HG03066 (cell line): ENCODE measurements at regions not wholly inside any gene's neighbourhood (a gene's known extent, or its start where the extent isn't known, plus 50 kb on each side); places are given as distances from the start of the nearest gene placed in this dataset.
A peak's percentile ranks its signal among the peaks of the same experiment; 100 is the strongest.
"Not testable (repeated sequence)": the region's sequence is repeated elsewhere in the genome, so short reads cannot be mapped to it uniquely, and the experiment has no call there.

ENCODE experiments used
- ATAC-seq: cut with Tn5 transposase; IDR thresholded peaks from one replicate; pipeline ENCODE4 v1.9.1; 2021; ENCODE audit warnings: low read depth; ENCODE audit not compliant: unreplicated experiment

DNA sequence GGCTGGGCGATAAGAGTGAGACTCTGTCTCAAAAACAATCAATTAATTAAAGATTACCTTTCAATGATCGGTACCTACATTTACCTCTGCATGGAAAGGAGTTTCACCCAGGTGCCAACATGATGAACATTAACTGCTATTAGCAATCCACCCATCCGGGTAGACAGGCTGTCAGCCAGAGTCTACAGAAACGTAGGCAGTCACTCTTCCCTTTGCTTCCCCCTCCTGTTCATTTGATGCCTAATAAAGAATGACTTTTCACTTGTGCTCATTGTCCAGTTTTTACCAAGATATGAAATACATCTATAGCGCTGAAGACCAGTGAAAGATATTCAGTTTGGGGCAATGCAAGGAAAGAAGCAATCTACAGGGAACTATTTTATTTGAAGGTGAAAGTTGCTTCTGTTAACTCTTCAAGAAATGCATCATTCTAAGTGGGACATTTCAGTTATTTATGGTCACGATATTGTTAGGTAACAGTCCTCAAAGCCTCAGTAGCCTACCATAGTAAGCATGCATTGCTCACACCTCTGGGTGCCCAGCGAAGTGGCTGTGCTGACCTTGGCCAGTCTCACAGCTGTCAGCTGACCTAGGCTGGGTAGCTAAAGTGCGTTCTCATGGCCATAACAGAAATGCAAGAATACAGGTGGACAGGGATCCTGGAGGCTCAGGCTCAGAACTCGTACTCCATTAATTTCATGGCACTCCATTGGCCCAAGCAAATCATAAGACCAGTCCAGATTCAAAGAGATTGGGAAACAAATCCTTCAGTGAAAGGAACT is 87.2 kb upstream of the DMRT1 start:
- ATAC-seq = no peak

DNA sequence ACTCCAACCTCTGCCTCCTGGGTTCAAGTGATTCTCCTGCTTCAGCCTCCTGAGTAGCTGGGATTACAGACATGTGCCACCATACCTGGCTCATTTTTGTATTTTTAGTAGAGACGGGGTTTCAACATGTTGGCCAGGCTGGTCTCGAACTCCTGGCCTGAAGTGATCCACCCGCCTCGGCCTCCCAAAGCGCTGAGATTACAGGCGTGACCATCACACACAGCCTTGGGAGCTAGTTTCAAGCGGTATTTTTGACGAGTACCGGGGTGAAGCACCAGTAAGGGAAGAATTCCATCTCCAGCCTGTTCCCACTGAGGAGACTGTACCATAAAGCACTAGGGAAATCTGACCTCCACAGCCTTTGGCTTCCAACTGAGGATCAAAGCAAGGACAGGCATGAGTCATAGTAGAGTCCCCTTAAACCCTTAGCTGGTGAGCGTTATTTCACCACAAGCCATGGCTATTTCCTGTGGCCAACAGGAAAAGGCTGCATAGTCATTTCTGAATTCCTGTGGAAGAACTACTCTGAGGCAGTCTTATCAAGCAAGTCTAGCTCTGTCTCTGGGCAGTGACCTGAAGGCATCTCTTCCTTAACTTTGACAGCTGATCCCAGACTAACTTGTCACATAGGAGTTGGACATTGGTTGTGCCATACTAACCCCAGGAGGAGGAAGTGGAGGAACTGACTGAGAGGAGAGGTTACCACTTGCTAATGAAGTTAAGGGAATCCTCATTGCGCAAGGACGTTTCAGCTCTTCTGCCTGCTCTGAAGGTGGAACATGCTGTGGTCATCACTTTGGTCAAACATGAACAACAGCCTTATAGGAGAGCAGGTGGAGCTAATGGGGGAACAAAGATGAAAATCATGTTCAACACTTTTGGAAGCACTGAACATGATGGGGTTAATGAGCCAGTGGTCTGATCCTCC is 85.8 kb upstream of the DMRT1 start:
- no peak for ATAC-seq

DNA sequence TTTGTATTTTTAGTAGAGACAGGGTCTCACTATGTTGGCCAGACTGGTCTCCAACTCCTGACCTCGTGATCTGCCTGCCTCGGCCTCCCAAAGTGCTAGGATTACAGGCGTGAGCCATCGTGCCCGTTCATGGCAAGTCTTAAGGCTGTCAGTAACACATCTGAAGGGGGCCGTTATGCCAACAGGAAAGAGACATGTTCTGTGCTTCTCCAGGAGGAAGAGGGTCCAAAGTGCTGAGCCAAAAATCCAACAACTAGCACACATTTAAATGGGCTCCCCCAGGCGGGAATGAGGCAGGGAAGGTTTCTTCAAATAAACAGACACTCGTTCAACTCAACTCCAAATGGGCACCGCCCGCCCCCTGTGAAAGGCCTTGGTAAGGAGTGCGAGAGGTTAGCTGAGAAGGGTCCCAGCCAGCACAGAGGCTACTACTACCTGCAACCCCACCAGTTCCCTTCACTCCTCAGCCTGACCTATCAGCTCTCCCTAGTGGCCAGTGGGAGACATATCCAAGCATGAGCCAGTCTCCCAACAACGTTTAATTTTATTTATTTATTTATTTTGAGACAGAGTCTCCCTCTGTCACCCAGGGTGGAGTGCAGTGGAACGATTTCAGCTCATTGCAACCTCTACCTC is 84.1 kb upstream of the DMRT1 start:
- ATAC-seq = no peak

DNA sequence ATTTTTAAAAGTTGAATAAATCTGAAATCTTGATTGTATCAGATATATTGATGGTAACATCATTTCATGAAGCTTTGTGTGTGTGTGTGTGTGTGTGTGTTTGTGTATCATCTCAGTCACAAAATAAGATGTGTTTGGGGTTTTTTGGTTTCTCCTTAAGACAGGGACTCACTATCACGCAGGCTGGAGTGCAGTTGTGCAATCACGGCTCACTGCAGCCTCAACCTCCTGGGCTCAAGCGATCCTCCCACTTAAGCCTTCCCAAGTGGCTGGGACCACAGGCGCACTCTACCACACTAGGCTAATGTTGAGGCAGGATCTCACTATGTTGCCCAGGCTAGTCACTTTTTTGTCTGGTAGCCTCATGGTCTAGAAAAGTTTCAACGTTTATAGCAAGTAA is 83.4 kb upstream of the DMRT1 start:
- ATAC-seq = no peak

DNA sequence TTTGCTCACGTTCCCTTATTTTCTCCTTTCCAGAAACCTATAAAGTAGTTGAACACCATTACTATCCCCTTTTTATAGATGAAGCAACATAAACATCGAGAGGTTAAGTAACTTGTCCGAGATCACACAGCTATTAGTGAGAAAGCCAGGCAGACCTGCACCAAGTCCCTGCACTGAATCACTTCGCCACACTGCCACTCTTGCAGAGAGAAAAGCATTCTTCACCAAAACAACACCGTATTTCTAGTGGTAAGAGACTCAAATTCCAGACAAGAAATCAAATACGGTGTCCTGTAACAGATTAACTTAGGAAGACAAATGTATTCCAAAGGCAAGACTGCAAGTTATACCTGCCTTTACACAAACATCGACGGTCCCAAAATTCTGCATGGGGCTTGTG is 82.0 kb upstream of the DMRT1 start:
- ATAC-seq = no peak

DNA sequence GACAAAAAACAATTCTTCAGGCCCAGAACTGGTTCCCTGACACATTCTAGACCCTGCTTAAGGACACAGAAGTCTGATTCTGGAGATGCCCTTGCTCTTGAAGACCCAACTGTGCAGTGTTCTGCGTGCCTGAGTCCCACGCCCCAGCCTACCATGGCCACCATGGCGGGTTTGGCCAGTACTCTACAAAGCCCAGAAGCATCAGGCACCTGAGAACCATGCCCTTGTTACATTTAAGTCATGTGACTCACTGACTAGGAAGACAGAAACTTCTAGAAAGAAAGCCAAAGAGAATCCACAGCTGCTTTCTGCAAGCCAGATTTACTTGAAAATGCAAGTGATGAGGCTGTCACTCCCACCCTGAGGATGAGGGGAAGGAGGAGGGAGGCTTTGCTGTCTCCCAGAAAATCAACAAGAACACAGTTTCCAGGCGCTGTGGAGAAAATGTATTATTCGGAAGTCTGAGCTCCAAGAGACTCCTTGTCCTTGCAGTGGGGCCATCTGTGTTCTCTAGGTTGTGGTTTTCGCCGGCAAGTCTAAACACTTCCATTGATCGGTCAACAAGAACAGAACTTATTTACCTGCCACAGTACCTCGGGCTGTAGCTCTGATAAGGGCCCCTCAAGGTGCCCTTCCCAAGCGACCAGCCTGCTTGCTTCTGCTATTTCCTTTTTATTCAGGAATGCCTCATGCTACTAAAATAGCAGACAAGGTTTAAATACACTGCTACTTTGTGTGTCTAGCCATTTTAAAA is 81.3 kb upstream of the DMRT1 start:
- ATAC-seq = no peak

DNA sequence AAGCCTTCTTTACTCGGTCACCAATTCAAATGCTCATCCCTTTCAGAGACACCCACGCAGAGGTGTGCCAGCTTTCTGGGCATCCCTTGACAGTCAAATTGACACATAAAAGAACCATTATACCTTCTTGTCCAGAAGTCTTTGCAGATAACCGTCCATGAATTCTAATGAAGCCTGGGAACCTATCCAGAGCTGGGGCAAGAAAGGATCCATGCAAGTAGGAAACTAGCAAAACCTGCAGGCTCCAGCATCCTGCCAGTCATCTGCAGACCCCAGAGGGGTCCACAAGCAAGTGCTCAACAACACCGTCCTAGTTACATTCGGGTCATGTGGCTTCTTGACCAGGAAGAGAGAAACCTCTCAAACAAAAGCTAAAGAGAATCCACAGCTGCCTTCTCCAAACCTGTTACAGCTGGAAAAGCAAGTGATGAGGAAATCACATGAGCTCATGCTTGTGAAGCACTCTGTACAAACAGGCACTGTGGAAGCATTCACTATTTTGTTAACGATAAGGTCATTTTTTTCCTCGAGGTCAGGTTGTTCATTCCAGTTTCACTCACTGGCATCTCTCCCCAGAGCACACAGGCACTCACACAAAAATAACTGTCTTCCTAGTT is 80.2 kb upstream of the DMRT1 start:
- no peak for ATAC-seq

DNA sequence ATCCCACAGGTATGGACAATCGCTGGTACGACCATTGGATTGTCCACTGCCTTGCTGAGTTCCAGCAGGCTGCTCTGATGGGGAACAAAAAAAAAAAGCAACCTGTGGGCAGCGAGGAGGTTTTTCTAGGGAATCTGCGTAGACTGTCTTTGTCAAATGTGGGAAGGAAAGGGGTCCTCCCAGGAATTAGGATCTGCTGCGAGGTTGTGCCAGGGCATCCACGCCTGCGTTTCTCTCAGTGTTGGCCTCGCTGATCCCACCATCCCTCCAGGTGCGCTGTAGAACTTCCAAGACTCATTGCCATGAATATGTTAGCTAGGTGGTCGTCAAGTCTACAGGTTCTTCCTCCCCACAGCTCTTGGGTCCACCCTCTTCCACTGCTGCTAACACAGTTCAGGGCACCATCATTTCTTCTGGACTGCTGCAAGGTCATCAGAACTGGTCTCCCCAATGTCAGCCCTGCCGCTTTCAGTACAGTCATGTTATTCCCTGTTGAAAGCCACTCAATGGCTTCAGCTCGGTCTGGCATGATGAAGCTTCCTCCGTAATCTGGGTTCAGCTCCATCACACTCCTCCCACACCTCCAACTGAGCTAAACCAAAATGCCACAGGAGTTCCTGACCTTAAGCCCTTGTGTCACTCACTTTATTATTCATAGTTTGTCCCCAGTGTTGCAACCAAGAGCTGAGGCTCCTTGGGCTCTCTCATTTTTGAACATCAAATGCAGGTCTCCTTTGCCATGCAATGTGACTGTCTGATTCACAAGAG is 79.5 kb upstream of the DMRT1 start:
- ATAC-seq = no peak

DNA sequence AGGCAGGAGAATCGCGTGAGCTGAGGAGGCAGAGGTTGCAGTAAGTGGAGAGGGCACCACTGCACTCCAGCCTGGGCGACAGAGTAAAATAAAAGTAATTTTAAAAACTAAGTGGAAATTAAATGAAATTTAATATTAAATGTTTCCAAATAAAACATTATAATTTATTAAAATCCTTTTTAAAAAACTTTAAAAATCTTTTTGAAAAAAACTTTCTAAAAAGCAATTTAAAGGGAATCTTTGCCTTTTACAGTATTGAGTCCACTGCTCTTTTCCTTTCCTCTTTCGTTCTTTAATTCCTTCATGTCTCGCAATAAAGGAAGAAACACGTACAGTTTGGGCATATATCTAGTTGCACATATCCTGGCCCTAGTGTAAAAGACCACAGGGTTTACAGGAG is 77.8 kb upstream of the DMRT1 start:
- no peak for ATAC-seq

DNA sequence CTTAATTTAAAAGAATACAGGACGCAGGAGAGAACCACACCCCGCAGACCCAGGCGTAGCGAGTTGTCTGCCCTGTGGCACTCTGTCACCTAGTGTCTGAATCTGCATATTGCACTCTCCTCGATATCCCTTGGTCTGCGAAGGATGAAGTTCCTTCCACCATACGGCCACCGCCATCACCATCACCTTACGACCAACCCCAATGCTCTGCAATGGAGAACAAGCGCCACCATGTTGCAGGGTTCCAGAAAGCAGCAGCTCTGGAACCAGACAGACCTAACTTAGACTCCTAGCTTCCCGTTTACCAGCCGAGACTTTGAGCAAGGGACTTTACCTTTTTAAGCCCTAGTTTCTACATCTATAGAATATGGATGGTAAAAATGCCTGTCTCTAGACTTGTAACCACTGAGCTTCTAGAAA is 77.4 kb upstream of the DMRT1 start:
- peak; percentile 78 for ATAC-seq

DNA sequence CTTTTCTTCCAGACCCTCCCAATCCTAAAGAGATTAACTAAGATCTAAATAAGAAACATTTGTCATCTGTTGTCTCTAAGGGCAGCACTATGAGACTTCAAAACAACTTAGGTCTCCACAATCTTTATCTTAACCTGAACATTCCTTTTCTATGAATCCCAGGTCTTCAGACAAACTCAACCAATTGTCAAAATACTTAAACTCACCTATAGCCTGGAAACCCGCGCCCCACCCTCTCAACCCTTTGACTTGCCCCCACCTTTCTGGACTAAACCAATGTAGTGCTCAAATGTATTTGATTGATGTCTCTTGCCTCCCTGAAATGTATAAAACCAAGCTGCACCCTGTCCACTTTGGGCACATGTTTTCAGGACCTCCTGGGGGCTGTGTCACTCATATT is 76.5 kb upstream of the DMRT1 start:
- no peak for ATAC-seq

DNA sequence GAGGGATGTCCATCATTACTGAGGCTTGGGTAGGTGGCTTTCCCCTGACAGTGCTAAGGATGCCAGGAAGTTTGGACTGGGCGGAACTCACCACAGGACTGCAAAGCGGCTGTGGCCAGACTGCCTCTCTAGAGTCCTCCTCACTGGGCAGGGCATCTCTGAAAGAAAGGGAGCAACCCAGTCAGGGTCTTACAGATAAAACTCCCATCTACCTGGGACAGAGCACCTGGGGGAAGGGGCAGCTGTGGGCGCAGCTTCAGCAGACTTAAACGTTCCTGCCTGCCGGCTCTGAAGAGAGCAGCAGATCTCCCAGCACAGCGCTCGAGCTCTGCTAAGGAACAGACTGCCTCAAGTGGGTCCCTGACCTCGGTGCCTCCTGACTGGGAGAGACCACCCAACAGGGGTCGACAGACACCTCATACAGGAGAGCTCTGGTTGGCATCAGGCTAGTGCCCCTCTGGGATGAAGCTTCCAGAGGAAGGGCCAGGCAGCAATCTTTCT is 74.4 kb upstream of the DMRT1 start:
- ATAC-seq = not testable (repeated sequence)

DNA sequence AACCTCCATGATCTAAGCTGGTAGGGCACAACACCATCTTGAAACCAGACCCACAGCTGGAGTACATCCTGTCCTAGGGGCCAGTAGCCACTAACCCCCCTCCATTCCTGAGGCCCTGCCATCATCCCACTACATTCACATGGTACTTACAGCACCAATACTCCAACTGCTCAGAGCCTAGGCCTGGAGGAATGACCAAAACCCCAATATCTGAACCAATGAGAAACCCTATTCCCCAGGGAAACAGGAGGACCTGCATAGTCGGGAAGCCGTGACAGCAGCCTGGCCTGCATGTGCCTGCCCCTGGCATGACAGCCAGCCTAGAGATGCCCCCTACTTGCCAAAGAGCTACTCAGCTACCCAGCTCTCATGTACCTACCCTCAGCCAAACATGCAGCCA is 65.4 kb upstream of the DMRT1 start:
- ATAC-seq = no peak

DNA sequence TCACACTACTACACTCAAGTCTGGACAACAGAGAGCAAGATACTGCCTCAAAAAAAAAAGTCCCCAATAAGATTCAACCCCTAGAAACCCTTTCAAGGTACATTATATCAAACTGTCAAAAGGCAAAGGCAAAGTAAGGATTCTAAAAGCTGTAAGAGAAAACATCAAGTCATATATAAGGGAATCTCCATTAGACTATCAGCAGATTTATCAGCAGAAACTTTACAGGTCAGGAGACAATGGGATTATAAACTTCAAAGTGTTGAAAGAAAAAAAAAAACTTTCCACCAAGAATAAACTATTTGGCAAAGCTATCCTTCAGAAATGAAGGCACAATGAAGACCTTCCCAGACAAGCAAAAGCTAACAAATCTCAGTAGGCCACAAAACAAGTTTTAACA is 63.5 kb upstream of the DMRT1 start:
- no peak for ATAC-seq

DNA sequence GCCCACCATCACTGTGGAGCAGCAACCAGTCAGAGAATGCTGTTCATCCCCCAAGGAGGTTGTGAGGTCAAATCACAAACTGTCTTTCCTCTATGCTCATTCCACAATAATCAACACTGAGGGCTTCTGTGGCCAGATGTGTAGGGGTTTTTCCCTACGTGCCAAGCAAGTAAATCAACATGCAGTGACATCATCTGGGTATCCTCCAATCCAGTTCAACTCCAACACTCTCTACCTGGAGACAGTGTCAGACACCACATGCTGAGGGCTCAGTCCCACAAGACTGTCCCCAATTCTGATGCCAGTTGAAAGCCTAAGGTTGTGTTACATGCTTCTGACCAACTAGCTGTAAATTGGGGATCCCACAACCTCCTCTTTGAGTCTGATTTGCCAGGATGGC is 57.3 kb upstream of the DMRT1 start:
- no peak for ATAC-seq

DNA sequence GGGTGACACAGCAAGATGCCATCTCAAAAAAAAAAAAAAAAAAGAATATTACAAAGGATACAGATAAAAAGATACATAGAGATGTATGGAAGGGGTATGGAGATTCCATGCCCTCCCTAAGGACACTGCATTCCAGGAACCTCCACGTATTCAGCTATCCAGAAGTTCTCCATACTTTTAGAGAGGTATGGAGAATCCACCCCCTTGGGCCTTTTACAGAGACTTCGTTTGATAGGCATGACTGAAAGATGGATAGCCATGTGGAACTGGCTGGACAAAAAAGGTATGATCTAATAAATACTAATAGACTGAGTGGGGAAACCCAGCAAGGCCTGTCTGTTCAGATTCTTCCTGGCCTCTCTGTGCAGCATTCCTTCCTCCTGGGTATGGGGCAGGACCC is 56.6 kb upstream of the DMRT1 start:
- ATAC-seq = no peak

DNA sequence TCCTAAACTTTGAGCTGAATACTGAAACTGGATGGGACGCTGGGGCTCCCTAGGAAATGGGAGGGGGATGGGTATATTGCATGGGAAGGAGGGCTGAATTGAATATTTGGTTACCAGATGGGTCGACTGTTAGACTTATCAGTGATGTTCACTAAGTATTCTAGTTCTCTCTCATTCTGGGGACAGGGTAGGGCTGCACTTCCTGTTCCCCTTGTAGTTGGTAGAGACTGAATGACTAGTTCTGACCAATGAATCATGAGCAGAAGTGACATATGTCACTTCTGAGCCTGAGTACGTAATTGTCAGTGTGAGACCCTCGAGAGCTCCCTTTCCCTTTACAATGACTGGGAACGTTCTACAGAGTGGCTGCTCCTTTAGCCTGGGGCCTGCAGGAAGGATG is 55.5 kb upstream of the DMRT1 start:
- ATAC-seq = no peak

DNA sequence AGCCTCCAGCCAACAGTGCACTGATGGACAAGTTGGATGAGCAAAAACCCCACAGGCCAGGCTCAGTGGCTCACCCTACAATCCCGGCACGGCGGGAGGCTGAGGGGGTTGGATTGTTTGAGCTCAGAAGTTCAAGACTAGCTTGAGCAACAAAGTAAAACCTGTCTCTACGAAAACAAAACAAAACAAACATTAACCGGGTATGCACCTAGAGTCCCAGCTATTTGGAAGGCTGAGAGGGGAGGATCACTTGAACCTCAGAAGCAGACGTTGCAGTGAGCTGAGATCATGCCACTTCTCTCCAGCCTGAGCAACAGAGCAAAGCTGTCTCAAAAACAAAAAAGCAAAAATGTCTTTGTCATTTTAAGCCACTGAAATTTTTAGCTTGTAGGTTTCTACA is 55.1 kb upstream of the DMRT1 start:
- ATAC-seq = no peak

DNA sequence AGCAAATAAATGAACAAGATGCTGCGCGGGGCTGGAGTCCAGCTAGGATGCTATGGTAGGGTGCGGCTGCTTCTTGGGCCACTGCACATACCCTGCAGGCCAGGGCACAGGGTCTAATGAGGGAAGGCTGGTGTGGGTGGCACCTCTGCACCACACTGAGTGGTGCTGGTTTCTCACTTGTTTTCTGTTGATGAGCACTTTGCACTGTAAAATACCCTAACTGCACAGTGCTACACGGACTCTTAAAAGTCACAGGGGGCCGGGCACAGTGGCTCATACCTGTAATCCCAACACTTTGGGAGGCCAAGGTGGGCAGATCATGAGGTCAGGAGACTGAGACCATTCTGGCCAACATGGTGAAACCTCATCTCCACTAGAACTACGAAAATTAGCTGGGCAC is 52.7 kb upstream of the DMRT1 start:
- ATAC-seq = no peak
